ENCODE measurements at regions not wholly inside any gene's neighbourhood (a gene's known extent, or its start where the extent isn't known, plus 50 kb on each side); places are given as distances from the start of the nearest gene placed in this dataset.

DNA sequence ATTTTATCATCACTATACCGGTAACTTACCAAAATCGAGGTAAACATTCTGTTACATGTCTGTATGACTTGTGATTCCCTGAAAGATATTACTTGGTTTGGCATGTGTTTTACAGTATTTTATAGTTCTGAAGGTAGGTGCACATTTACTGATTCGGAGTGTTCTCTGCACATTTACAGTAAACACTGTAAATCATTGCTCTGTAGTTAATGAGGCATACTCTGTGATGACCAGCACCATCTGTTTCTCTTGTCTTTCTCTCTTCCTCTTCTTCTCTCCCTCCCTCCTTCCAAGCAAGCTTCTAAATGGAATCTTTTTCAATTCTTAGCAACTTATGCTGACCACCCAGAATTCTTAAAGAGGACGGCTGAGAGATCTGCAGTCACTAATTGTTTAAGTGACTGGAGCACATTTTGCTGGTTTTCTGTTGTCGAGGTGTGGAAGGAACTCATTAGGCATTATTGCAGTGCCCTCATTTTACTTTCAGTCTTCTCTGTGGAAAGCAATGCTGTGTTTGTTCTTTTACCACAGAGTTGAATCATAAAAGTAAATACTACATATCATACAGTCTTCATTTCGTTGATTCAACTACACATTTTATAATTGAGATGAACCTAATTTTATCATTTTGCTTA lies 126.5 kb downstream of the UTRN start:
- Histone ChIP-seq H3K4me1 (ENCODE audit: control insufficient read depth, low read length) (no peaks in the 10 kb centered on the region), H3K36me3 (ENCODE audit: control insufficient read depth, low read length) (no peaks in the 10 kb centered on the region), H3K4me2 (ENCODE audit: low read length) (no peak overlapping the region), H3K9me2 (replicated peaks; ENCODE audit: control insufficient read depth, low read length) (no peaks in the 10 kb centered on the region), H3F3A (ENCODE audit: control insufficient read depth, insufficient read depth) (no peaks in the 10 kb centered on the region), H3K9me3 (ENCODE audit: control insufficient read depth, insufficient read depth, low read length) (no peaks in the 10 kb centered on the region), H3K27ac (ENCODE audit: low read depth, low read length) (no peak overlapping the region), H3K4me3 (ENCODE audit: low read length) (no peak overlapping the region), H4K20me1 (ENCODE audit: control insufficient read depth, insufficient read depth, low read depth, low read length) (no peaks in the 10 kb centered on the region), H3K27me3 (ENCODE audit: control insufficient read depth, low read length) (no peaks in the 10 kb centered on the region), H3K79me2 (ENCODE audit: control insufficient read depth, low read length) (no peaks in the 10 kb centered on the region)
- TF ChIP-seq, protein P1, sequence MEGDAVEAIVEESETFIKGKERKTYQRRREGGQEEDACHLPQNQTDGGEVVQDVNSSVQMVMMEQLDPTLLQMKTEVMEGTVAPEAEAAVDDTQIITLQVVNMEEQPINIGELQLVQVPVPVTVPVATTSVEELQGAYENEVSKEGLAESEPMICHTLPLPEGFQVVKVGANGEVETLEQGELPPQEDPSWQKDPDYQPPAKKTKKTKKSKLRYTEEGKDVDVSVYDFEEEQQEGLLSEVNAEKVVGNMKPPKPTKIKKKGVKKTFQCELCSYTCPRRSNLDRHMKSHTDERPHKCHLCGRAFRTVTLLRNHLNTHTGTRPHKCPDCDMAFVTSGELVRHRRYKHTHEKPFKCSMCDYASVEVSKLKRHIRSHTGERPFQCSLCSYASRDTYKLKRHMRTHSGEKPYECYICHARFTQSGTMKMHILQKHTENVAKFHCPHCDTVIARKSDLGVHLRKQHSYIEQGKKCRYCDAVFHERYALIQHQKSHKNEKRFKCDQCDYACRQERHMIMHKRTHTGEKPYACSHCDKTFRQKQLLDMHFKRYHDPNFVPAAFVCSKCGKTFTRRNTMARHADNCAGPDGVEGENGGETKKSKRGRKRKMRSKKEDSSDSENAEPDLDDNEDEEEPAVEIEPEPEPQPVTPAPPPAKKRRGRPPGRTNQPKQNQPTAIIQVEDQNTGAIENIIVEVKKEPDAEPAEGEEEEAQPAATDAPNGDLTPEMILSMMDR (IDR thresholded peaks at IDR 0.05; ENCODE audit: low read depth, low read length, poor library complexity, severe bottlenecking), result no peak
- TF ChIP-seq EZH2phosphoT487 (IDR thresholded peaks at IDR 0.05; ENCODE audit: borderline replicate concordance, low read length), result no peak

- TF ChIP-seq EZH2phosphoT487 (IDR thresholded peaks at IDR 0.05; ENCODE audit: borderline replicate concordance, low read length), result no peak
- TF ChIP-seq, protein P1 (IDR thresholded peaks at IDR 0.05; ENCODE audit: low read depth, low read length, poor library complexity, severe bottlenecking), result no peak
- H3K9me2 ChIP-seq (replicated peaks; ENCODE audit: control insufficient read depth, low read length), result no peaks in the 10 kb centered on the region
- H4K20me1 ChIP-seq (ENCODE audit: control insufficient read depth, insufficient read depth, low read depth, low read length), result no peaks in the 10 kb centered on the region
- no peak overlapping the region for H3K27ac ChIP-seq (ENCODE audit: low read depth, low read length)
- H3K36me3 ChIP-seq (ENCODE audit: control insufficient read depth, low read length), result no peaks in the 10 kb centered on the region
- no peak overlapping the region for H3K4me3 ChIP-seq (ENCODE audit: low read length)
- H3K79me2 ChIP-seq (ENCODE audit: control insufficient read depth, low read length), result no peaks in the 10 kb centered on the region
- no peak overlapping the region for H3K4me2 ChIP-seq (ENCODE audit: low read length)
- no peaks in the 10 kb centered on the region for H3F3A ChIP-seq (ENCODE audit: control insufficient read depth, insufficient read depth)
- no peaks in the 10 kb centered on the region for H3K27me3 ChIP-seq (ENCODE audit: control insufficient read depth, low read length)
- no peaks in the 10 kb centered on the region for H3K9me3 ChIP-seq (ENCODE audit: control insufficient read depth, insufficient read depth, low read length)
- H3K4me1 ChIP-seq (ENCODE audit: control insufficient read depth, low read length), result no peaks in the 10 kb centered on the region
Measured at GRCh38 chr6:144413418-144413817, 128.3 kb downstream of the UTRN start.

DNA sequence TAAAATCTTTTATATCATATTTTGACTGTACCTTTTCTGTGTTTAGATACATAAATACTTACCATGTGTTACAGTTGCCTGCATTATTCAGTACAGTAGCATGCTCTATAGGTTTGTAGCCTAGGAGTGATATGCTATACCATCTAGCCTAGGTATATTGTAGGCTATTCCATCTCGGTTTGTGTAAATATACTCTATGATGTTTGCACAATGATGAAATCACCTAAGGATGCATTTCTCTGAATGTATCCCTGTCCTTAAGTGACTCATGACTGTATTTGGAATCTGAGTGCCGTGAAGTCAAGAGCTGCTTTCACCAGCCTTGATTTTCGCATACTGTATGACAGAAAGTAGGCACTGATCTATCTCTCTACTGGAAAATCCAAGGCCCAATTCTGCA lies 129.9 kb downstream of the UTRN start:
- Histone ChIP-seq H3K36me3 (ENCODE audit: control insufficient read depth, low read length) (no peaks in the 10 kb centered on the region), H3F3A (ENCODE audit: control insufficient read depth, insufficient read depth) (no peaks in the 10 kb centered on the region), H3K27me3 (ENCODE audit: control insufficient read depth, low read length) (no peaks in the 10 kb centered on the region), H3K4me2 (ENCODE audit: low read length) (no peak overlapping the region), H3K79me2 (ENCODE audit: control insufficient read depth, low read length) (no peaks in the 10 kb centered on the region), H3K9me2 (replicated peaks; ENCODE audit: control insufficient read depth, low read length) (no peaks in the 10 kb centered on the region), H3K4me3 (ENCODE audit: low read length) (no peak overlapping the region), H3K9me3 (ENCODE audit: control insufficient read depth, insufficient read depth, low read length) (no peaks in the 10 kb centered on the region), H3K4me1 (ENCODE audit: control insufficient read depth, low read length) (no peaks in the 10 kb centered on the region), H4K20me1 (ENCODE audit: control insufficient read depth, insufficient read depth, low read depth, low read length) (no peaks in the 10 kb centered on the region), H3K27ac (ENCODE audit: low read depth, low read length) (no peak overlapping the region)
- no peak for TF ChIP-seq EZH2phosphoT487 (IDR thresholded peaks at IDR 0.05; ENCODE audit: borderline replicate concordance, low read length)
- TF ChIP-seq, protein P1 (IDR thresholded peaks at IDR 0.05; ENCODE audit: low read depth, low read length, poor library complexity, severe bottlenecking), result no peak
